HG02763 (cell line): ENCODE measurements at regions not wholly inside any gene's neighbourhood (a gene's known extent, or its start where the extent isn't known, plus 50 kb on each side); places are given as distances from the start of the nearest gene placed in this dataset.

Experiments used
- ATAC-seq: cut with Tn5 transposase; IDR thresholded peaks from one replicate; pipeline ENCODE4 v1.9.1; 2021; ENCODE audit warnings: mild to moderate bottlenecking, moderate library complexity; ENCODE audit not compliant: unreplicated experiment

DNA sequence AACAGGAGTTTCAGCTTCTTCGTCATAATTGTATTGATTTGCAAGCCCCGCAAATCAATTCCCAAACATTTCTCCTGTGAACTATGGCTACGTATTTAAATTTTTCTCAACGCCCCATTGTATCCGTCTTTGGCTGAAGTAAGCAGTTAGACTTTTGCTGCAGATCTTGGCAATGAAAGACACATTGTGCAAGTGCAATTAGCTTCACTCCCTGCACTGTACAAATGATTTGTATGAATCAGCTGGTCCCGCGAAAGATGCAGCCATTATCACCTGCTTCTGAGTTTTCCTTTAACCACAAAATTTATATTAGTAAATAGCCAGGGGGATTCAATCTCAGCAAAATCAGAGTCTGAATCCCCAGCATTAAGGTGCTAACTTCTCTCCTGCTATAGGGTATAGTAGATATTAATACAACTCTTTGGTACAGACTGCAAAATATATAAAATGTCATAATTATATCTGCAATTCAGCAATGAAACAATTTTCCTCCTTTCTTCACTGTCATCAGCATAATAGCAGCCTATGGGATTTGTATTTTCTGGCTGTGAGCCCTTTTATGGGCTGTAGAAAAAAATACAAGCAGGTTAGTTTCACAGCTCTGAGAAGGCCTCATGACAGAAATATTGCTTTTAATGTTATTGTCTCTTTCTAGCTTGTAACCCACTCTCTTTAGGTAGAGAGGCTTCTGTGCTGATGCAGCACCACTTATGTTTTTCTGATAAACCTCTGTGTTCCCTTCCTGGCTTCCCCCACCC is 68.4 kb upstream of the SMARCA2 start:
- no peak for ATAC-seq

DNA sequence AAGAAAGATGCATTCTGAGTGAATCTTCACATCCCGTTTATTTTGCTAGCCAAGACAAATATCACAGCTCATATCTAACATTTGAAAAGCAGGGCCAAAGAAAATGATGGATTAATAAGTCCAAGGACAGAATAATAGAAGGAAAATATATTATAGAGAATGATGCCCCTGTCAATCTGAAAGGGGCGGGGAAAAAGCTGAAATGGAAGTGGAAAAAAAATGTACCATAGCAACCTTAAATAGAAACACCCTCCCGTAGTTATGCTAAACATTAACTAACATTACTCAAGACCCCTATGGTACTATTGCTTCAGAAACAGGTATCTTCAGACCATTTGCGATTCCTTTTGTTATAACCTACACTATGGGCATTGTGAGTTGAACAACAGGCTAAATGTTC is 67.7 kb upstream of the SMARCA2 start:
- ATAC-seq = no peak

DNA sequence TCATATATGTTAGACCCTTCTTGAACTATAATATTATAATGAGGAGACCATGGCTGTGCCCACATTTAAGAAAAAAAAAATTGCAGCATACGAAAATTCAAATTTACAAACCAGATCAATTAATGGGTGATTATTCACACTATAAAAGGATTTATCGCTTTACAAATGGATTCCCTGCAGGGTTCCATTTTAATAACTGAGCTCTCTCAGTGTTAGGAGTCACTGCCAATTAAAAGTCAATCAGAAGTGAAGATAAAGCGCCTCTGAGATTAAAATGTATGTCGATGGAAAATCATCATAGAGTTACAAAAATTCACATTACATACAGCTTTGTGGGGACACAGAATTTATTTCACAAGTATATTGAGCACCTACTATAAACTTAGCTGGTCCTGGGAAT is 66.6 kb upstream of the SMARCA2 start:
- ATAC-seq = no peak

DNA sequence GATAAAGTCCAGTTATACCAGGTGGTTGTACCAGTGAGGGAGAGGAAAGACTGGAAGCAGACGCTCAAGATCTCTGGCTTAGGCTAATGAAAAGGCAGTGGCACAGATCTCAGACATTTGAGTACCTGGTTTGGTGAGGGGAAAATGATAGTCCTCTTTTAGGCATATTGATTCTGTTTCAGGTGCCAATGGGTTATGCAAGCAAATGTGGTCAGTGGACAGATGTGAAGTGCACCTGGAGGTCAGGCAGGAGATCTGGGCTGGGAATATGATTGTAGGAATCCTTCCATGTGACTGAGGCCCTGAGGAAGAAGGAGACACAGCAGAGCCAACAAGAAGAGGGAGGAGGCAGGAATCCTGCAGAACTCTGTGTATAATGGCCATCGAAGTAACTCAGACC is 63.7 kb upstream of the SMARCA2 start:
- ATAC-seq = no peak

DNA sequence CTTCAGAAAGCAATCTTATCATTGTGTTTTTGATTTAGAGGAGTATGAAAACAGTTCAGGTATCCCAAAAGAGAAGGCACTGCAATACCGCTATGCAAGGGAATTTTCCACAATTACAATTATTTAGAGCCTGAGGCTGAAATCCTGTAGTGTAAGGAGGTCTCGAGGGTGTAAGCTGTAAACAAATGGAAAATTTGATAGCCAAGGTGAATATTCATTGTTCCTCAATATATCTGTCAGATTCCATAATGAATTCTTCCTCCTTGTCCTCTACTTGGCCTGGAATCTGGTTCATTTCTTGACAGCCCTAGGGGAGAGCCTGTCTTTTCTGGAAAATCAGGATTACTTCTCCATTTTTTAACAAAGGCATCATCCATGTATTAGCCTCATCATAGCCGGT is 63.1 kb upstream of the SMARCA2 start:
- ATAC-seq = no peak

DNA sequence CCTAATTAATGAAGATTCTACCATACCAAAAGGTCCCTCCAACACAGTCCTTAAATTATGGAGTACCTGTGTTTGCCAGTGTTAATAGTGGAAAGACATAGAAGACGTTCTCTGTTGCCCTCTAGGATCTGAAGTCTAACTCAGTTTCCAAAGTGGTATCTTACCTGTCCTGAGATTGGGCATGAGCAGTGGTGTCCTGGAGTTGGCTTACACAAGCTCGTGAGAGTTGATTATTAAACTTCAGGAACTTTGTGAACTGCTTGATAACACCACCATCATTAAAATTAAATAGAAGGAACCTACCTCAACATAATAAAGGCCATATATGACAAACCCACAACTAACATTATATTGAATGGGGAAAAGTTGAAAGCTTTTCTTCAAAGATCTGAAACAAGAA is 60.9 kb upstream of the SMARCA2 start:
- ATAC-seq = no peak

DNA sequence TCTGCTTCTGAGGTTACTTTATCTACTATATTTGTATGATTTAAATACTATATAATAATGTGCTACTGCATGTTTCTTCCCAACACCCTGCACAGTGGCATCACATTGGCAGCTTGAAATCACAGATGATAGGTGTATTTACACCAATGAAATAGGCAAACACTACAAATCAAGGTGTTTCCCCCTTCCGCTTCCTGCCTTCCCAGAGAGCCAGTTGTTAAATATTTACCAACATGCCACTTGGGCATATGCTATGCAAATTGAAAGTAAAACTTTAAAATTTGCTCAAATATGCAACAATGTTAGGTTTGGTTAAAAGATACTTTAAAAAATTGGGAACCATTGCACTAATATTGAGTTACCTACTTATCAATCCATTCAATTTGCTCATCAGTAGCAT is 58.2 kb upstream of the SMARCA2 start:
- no peak for ATAC-seq

DNA sequence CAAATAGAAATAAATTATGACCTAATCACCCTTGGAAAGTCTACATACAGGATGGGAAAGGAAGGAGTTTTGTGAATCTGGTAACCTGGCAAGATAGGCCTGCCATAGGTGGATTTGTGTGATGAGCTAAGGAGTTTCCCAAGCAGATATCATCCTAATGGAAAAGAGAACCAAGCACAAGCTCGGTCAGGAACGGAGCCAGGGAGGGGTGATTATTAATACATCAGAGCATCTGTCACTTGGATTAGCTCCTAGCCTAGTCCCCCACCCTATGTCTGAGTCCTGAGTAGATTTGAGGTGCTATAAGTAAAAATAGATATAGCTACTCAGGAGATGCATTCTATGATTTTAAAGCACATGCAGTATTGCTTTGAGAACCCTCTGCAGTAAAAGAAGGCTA is 57.3 kb upstream of the SMARCA2 start:
- no peak for ATAC-seq

DNA sequence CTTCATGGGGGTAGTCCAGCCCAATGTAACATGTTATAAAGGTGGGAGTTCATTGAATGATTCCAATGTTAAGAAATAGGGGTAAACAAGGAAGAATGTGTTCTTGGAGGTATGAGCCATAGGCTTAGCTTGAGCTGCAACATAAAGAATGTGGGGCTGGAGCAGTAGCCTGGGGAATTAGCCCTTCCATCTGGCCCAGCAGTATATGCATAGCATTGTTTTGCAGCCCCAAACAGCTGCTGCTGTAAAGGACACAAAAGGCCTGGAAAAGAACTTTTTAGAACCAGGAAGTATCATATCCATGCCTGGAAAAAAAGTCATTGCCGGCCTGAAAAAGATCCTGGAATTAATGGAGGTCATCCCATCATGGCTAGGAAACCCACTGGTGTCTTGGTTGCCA is 55.8 kb upstream of the SMARCA2 start:
- no peak for ATAC-seq

DNA sequence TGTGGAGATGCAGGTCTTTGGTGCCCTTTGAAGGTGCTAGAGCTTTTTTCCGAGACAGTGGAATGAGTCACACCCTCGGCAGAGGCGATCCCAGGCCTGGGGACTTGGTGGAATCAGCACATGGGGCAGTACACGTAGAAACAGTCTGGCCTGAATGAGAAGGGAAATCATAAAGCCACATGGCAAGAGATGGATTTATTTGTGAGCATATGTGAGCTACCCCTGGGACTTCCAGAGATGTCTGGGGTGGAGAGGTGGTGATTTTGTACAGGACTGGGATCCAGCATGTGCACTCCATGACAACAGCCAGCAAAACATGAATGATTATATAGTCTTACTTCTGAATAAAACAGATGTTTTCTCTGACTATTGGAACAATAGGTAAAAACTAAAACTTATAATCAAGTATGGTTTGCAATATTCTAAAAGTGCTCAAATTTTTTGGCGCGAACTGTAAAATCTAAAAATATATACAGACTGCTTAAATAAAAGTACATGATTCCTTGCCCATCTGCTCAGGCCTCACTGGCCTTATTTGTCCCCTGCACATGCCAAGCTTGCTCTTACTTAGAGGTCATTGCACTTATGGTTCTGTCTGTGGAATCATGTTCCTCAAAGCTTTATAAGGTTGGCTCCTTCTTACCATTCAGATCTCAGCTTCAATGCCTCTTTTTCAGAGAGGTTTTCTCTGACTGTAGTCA is 54.7 kb upstream of the SMARCA2 start:
- no peak for ATAC-seq

DNA sequence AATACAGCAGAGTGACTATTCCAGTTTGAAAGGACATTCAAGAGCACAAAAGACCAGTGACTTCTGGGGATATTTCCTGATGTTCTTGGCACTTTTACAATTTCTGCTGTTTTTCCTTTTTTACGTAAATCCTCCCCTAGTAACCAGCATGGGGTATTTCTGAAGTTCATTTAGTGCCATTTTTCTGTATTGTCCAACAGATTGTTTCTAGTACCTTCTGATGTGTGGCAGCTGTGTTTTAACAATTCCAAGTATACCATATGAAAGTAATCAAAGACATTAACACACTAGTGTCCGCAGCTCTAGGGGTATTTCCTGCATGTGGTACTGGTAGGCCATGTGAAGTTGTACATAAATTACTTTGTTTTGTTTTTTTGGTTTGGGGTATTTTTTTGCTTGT is 53.0 kb upstream of the SMARCA2 start:
- no peak for ATAC-seq

DNA sequence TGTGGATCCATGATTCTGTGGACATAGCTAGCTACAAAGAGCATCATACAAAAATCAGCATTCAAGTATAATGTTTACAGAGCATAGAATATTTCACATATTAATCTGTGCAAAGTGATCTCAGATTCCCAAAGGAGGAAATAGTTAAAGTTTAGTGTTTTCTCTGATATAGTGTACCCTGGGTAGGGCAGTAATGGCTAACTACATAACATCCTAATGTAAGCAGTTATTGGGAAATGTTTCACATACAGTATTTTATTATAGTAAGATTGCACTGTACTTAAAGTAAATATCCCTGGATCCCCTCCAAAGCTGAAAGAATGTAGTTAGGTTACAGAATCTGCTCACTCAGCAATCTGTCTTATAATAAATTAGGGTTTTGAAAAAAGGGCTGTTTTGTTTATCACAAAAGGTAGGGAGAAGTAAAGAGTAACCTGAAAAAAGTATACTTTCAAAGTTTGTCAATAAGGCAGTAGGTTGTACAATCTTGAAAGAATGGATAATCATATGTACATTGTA is 52.5 kb upstream of the SMARCA2 start:
- ATAC-seq = no peak

DNA sequence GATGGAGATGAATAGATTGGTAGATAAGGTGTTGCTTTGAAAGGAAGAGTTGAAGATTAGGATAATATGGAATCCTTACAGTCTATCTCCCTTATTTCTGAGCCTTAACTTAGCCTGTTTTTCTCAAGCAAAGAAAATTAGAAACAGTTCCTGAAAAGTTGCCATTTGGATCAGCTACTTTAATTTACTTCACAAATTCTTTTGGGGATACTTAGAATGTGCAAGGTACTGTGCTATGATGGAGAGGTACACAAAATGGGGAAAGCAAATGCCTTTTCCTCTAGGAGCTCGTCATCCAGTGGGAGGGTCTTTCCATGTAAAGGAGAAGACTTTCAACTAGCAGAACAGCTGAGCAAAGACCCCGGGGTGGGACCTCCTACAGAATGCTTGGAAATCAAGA is 51.1 kb upstream of the SMARCA2 start:
- no peak for ATAC-seq
